Middle frontal gyrus (tissue), 1 donor: ENCODE measurements at regions not wholly inside any gene's neighbourhood (a gene's known extent, or its start where the extent isn't known, plus 50 kb on each side); places are given as distances from the start of the nearest gene placed in this dataset.

Source experiments
- DNase-seq: peaks from one replicate; pipeline ENCODE4 v3.0.0-alpha.2; 2015; ENCODE audit warnings: low spot score; ENCODE audit errors: extremely low spot score

DNA sequence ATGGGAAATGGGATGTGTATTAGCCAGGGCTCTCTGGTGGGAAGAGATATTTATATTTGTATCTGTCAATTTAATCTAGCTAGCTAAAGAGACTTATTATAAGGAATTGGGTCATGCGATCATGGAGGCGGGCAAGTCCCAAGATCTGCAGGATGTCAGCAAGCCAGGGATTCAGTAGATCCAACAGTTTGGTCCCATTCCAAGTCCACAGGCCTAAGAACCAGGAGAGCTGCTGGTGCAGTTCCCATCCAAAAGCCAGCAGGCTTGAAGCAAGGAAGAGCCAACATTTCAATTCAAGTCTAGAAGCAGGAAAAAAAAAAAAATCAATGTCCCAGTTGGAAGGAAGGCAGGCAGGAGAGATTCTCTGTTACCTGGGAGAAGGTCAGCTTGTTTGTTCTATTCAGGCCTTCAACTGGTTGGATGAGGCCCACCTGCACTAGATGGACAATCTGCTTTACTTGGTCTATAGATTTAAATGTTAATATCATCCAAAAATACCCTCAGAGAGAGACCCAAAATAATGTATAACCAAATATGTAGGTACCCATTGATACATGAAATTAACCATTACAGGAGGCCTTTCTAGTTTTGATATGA, 60.7 kb upstream of the BCAT1 start:
- no peak for DNase-seq

DNA sequence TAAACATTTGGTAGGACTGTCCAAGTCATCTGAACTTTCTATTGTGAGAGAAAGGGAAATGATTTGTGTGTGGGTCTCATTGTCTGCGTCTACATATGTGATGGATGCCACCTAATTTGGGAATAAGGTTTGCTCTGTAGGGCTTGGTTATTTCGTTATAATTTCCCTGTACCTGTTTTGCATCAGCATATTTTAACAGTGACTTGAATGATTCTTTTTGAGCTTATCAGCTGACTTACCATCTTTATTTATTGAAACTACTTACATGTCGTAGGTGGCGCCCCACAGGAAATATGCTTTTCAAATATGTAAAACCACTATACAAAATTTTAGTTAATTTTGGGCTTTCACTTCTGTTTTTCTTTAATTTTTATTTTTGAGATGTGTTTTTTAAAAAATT, 56.5 kb upstream of the BCAT1 start:
- no peak for DNase-seq

DNA sequence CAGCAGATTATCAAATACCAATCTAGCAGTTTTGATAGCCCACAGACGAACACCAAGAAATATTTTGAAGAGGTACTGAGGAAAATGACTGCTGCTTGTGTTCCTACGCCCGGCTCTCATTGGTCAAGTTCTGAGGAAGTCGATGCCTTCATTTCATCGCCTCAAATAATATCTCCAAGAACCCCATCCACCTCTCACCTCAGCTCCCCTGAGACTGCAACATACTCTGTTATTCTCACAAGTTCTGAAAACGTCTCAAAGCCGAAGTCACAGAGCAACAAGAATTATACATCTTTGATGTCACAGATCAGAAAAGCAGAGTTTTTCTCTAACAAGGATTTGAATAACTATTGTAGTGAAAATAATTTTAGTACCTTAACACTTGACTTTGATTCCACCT, 55.5 kb upstream of the BCAT1 start:
- no peak for DNase-seq

DNA sequence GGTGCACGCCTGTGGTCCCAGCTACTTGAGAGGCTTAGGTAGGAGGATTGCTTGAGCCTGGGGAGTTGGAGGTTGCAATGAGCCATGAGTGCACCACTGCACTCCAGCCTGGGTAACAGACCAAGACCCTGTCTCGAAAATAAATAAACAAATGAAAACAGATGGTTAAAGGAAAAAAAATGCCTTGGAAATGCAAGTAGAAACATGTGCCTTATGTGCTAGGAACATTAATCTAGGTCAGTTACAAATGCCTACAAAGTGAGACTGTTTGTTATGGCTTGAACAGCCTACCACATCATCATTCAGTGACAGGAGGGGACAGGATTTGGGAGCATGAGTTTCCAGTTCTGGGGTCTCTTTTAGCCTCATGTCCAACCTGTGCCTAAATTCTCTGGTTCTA, 52.4 kb upstream of the BCAT1 start:
- DNase-seq = no peak
